HEK293T (cell line): ENCODE measurements at regions not wholly inside any gene's neighbourhood (a gene's known extent, or its start where the extent isn't known, plus 50 kb on each side); places are given as distances from the start of the nearest gene placed in this dataset.

ENCODE experiments used
- FOXM1 ChIP-seq: fragments of 450-650 bp; IDR thresholded peaks from 2 replicates; pipeline ENCODE4 v1.6.1; 2017; ENCODE audit warnings: mild to moderate bottlenecking, borderline replicate concordance
- HDGF ChIP-seq: fragments of 450-650 bp; IDR thresholded peaks from 2 replicates; pipeline ENCODE4 v1.6.1; 2017; ENCODE audit warnings: antibody characterized with exemption, borderline replicate concordance
- NFRKB ChIP-seq: fragments of 450-650 bp; IDR thresholded peaks from 2 replicates; pipeline ENCODE4 v1.6.1; 2016; ENCODE audit warnings: mild to moderate bottlenecking, moderate library complexity
- SP1 ChIP-seq: fragments of 450-650 bp; IDR thresholded peaks from 2 replicates; pipeline ENCODE4 v1.6.1; 2017
- SUZ12 ChIP-seq: fragments of 450-650 bp; IDR thresholded peaks from 2 replicates; pipeline ENCODE4 v1.6.1; 2016; ENCODE audit warnings: mild to moderate bottlenecking
- TARDBP ChIP-seq: fragments of 450-650 bp; IDR thresholded peaks from 2 replicates; pipeline ENCODE4 v1.6.1; 2016
- ZNF384 ChIP-seq: fragments of 450-650 bp; IDR thresholded peaks from 2 replicates; pipeline ENCODE4 v1.6.1; 2016

DNA sequence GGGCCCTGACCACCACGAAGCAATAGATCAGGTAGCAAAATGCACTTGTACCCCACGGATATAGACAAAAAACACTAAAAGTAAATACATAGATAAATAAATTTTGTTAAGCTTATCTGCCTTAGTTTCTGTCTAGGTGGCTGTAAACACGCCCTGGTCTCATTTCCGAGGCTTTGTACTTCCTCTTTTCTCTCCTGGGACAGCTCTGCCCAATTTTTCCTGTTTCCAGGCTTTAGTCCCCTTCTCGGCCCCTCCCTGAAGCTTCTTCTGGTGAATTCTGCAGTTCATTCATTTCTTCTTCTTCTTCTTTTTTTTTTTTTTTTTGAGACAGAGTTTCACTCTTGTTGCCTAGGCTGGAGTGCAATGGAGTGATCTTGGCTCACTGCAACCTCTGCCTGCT lies 73.4 kb upstream of the STOX2 start:
- no peak for TF ChIP-seq HDGF
- no peak for TF ChIP-seq FOXM1
- TF ChIP-seq TARDBP: no peak
- TF ChIP-seq NFRKB: no peak
- no peak for TF ChIP-seq SUZ12
- TF ChIP-seq SP1: no peak
- TF ChIP-seq ZNF384: no peak
